UCSD-AML1 (cell line): ENCODE measurements at regions not wholly inside any gene's neighbourhood (a gene's known extent, or its start where the extent isn't known, plus 50 kb on each side); places are given as distances from the start of the nearest gene placed in this dataset.

ENCODE experiments used
- DNase-seq: peaks from one replicate; lab custom pipeline; 2025; ENCODE audit not compliant: unreplicated experiment; lab: John Stamatoyannopoulos, UW

DNA sequence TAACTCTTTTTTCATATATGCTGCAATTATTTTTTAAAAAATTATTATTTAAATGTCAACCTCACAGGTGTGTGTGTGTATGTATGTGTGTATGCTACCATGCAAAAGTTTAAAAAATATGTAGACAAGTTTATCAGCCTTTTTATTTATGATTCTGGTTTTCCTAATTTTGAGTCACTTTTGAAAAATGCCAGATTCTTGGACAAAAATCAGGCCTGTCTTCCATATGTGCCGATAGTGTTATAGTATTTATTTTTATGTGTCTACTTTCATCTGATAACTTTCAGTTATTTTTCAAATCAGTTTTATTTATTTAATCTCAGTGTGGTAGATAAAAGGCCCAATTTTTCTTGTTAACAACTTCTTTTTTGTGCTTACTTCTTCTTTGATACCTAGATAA is 176.2 kb downstream of the RDH14 start:
- DNase-seq = no peak

- DNase-seq = no peak
Measured at GRCh38 chr2:18381386-18381785, 179.1 kb downstream of the RDH14 start.

GRCh38 chr2:18380321-18380720 is 180.1 kb downstream of the RDH14 start:
- DNase-seq = no peak

DNA sequence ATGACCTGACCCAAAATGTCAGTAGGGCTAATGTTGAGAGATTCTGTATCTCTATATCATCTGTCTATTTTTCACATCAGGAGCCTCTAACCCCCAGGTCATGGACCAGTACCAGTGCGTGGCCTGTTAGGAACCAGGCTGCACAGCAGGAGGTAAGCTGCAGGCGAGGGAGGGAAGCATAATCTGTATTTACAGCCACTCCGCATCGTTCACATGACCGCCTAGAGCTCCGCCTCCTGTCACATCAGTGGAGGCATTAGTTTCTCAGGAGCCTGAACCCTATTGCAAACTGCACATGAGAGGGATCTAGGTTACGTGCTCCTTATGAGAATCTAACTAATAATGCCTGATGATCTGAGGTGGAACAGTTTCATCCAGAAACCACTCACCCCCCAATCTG is 180.6 kb downstream of the RDH14 start:
- DNase-seq = no peak

GRCh38 chr2:18378020-18378653 is 182.3 kb downstream of the RDH14 start:
- no peak for DNase-seq

GRCh38 chr2:18376936-18377335 is 183.5 kb downstream of the RDH14 start:
- no peak for DNase-seq

DNA sequence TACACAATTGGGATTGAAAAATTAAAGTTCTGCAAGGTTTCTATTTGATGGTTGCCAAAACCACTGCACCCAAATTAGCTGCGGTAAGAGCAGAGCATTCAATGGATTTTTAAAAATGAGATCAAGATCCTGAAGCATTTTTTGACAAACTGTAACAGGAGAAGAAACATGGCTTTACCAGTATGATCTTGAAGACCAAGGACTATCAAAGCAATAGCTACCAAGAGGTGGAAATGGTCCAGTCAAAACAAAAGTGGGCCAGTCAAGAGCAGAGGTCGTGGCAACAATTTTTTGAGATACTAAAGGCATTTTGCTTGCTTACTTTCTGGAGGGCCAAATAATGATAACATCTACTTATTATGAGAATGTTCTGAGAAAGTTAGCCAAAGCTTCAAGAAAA is 186.8 kb downstream of the RDH14 start:
- no peak for DNase-seq

- no peak for DNase-seq
Measured at GRCh38 chr2:18373081-18373480, 187.4 kb downstream of the RDH14 start.

- no peak for DNase-seq
Measured at GRCh38 chr2:18372641-18373040, 187.8 kb downstream of the RDH14 start.

GRCh38 chr2:18369760-18370159 is 190.7 kb downstream of the RDH14 start:
- no peak for DNase-seq

DNA sequence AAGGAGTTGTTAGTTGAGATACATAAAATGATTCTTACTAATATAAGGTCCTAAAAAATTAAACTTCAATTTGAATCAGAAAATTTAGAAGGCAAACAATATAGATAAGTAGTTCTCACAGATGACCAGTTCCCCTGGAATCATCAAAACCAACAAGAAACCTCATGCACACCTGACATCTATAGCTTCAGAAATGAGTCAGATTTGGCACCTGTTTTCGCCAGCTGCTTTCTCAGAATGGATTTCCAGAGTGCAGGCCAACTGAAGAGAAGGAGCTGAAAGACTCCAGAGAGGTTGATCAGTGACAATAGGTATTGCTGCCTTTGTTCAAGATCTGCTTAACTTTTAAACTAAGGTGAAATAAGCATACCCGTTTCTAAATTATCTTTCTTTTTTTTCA is 192.4 kb downstream of the RDH14 start:
- no peak for DNase-seq

GRCh38 chr2:18365342-18365741 is 195.1 kb downstream of the RDH14 start:
- no peak for DNase-seq

DNA sequence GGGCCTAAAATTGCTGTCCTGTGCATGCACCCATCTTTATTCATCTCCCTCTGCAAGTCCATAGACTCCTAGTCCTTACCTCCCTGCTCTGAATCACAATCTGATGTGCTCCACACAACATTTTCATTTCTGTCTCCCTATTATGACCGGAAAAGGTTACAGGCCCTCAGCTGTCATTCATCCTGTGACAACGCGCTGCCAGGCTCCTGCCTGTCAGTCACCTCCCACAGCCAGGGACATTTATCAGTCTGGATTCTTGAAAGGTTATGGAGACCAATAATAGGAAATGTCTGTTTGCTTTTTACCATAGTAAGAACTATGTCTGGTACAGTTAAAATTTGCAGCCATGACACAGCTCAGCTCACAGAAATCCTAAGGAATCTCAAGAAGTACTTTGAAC is 197.1 kb downstream of the RDH14 start:
- DNase-seq = no peak

- no peak for DNase-seq
Measured at GRCh38 chr2:18362696-18363095, 197.8 kb downstream of the RDH14 start.

- no peak for DNase-seq
Measured at GRCh38 chr2:18357537-18357936, 202.9 kb downstream of the RDH14 start.

GRCh38 chr2:18356676-18357075 is 203.8 kb downstream of the RDH14 start:
- DNase-seq = no peak

DNA sequence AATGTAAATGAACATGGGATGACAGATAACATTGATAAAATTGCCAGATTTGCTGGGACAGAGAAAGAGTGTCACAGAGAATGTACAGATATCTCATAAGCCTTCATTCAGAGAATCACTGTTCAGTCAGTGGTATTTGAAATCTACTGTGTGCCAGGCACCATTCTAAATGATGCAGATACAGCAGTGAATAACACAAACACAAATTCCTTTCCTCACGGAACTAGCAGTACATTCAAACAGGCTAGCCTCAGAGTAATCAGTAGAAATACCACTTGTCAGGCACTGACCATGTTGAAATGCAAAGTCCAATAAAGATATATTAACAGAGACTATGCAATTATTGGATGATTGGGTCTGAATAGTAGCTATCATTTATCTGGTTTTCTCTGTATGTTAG is 211.0 kb downstream of the RDH14 start:
- no peak for DNase-seq

DNA sequence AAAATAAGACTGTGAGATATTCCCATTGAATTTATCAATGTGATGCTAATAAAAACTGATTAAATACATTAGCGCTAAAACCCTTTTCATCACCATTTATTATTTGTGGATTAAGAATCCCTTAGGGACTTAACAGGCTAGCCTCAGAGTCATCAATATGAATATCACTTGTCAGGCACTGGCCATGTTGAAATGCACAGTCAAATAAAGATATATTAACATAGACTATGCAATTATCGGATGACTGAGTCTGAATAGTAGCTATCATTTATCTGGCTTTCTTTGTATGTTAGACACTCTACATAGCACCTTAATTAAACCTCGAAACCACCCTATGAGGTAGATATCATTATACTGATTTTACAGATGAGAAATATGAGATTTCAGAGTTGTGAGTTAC is 213.6 kb downstream of the RDH14 start:
- no peak for DNase-seq

DNA sequence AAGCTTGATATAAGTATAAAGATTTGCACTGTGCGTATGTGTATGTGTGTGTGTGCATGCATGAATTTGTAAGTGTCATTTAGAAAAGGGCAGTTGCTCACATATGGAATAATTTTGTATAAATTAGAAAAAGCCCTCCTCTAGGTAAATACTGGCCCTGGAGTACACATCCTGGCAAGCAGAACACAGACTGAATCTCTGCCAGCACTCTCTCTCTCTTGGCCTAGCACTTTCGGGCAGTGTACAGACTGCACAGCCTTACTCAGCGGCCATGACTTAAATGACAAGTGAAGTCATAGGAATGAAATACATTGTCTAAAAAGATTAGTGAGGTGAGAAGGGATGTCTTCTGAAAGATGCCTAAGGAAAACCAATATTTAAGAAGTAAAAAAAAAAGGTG is 214.1 kb downstream of the RDH14 start:
- no peak for DNase-seq

DNA sequence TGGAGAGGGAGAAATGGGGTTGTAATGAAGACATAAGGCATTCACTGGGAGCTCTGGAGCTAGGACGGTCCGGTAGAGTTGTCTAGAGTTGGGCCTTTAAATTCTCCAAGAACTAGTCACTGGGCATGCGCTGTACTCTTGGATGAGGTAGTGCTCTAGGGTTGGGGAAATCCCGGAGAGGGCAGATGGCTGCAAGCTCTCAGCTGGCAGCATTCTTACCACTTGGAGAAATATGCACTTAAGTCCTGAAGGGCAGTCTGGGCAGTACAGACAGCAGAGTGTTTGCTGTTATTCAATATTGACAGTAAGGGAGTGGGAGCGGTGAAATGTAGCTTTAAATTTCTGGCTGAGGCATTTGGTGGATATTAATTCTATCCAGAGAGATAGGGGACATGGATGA is 214.6 kb downstream of the RDH14 start:
- DNase-seq = no peak

GRCh38 chr2:18342901-18343300 is 217.6 kb downstream of the RDH14 start:
- no peak for DNase-seq

DNA sequence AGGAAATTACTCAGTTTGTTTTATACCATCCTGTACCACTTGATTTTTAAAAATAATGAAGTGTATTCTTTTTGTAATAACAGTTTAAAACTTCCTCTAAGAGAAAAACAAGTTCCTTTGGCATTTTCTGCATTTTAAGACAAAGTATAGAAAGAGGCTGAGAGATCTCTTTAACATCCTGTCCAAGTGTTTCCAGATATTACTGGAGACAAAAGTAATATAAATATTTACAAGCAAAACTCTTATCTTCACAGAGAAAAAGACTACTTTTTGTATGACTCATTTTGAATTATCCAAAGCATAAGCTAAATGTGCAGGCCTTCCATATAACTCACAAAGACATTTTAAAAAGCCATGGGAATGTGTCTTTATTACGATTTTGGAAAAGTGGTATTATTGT is 221.1 kb downstream of the RDH14 start:
- DNase-seq = no peak

DNA sequence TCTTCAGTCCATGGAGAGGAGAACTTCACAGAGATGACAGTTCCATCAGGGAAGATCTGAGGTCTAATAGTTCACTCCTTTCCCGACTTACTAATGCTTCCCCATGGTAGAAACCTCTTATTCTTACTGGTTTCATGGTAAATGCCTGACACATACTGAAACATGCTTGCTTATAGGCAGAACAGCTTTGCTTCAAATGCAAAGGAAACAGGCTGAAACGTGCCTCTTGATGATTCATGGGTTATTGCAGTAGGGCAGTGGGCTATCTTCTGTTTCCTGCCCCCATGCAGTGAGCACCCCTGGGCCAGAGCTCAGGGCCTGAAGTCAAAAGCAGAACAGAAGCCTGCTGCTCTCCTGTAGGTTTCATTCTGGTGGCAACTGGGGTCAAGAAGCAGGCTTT is 223.5 kb downstream of the RDH14 start:
- no peak for DNase-seq

GRCh38 chr2:18332477-18332876 is 228.0 kb downstream of the RDH14 start:
- no peak for DNase-seq
